ENCODE measurements at regions not wholly inside any gene's neighbourhood (a gene's known extent, or its start where the extent isn't known, plus 50 kb on each side); places are given as distances from the start of the nearest gene placed in this dataset.

- no peak for DNase-seq (ENCODE audit: low read depth in 2 of 2)
Measured at GRCh38 chr17:14815079-14815478, 450.0 kb downstream of the PMP22 start.

GRCh38 chr17:14813649-14814370 is 451.3 kb downstream of the PMP22 start:
- DNase-seq (ENCODE audit: low read depth in 2 of 2), result peak in 1 of 2 donors; percentile 0

GRCh38 chr17:14808425-14808824 is 456.7 kb downstream of the PMP22 start:
- no peak for DNase-seq (ENCODE audit: low read depth in 2 of 2)

- DNase-seq (ENCODE audit: low read depth in 2 of 2), result no peak
Measured at GRCh38 chr17:14805348-14805747, 459.8 kb downstream of the PMP22 start.

- DNase-seq (ENCODE audit: low read depth in 2 of 2), result no peak
Measured at GRCh38 chr17:14803826-14804225, 461.3 kb downstream of the PMP22 start.

GRCh38 chr17:14797801-14798200 is 467.3 kb downstream of the PMP22 start:
- no peak for DNase-seq (ENCODE audit: low read depth in 2 of 2)

GRCh38 chr17:14797021-14797420 is 468.1 kb downstream of the PMP22 start:
- no peak for DNase-seq (ENCODE audit: low read depth in 2 of 2)

- no peak for DNase-seq (ENCODE audit: low read depth in 2 of 2)
Measured at GRCh38 chr17:14794961-14795360, 470.2 kb downstream of the PMP22 start.

- DNase-seq (ENCODE audit: low read depth in 2 of 2), result no peak
Measured at GRCh38 chr17:14793237-14793636, 471.9 kb downstream of the PMP22 start.

- no peak for DNase-seq (ENCODE audit: low read depth in 2 of 2)
Measured at GRCh38 chr17:14792746-14793145, 472.4 kb downstream of the PMP22 start.

GRCh38 chr17:14791221-14791620 is 473.9 kb downstream of the PMP22 start:
- DNase-seq (ENCODE audit: low read depth in 2 of 2), result no peak

GRCh38 chr17:14790521-14790920 is 474.6 kb downstream of the PMP22 start:
- no peak for DNase-seq (ENCODE audit: low read depth in 2 of 2)

GRCh38 chr17:14784997-14785696 is 480.0 kb downstream of the PMP22 start:
- DNase-seq (ENCODE audit: low read depth in 2 of 2), result peak in 1 of 2 donors; percentile 0

GRCh38 chr17:14781123-14781522 is 480.2 kb downstream of the HS3ST3B1 start:
- DNase-seq (ENCODE audit: low read depth in 2 of 2), result no peak

GRCh38 chr17:14780097-14780651 is 479.3 kb downstream of the HS3ST3B1 start:
- no peak for DNase-seq (ENCODE audit: low read depth in 2 of 2)

GRCh38 chr17:14779241-14779640 is 478.4 kb downstream of the HS3ST3B1 start:
- no peak for DNase-seq (ENCODE audit: low read depth in 2 of 2)

- DNase-seq (ENCODE audit: low read depth in 2 of 2), result no peak
Measured at GRCh38 chr17:14777291-14777690, 476.4 kb downstream of the HS3ST3B1 start.

- no peak for DNase-seq (ENCODE audit: low read depth in 2 of 2)
Measured at GRCh38 chr17:14776791-14777190, 475.9 kb downstream of the HS3ST3B1 start.

- DNase-seq (ENCODE audit: low read depth in 2 of 2), result no peak
Measured at GRCh38 chr17:14775731-14776492, 475.0 kb downstream of the HS3ST3B1 start.

- no peak for DNase-seq (ENCODE audit: low read depth in 2 of 2)
Measured at GRCh38 chr17:14774774-14775173, 473.9 kb downstream of the HS3ST3B1 start.

GRCh38 chr17:14772776-14773175 is 471.9 kb downstream of the HS3ST3B1 start:
- no peak for DNase-seq (ENCODE audit: low read depth in 2 of 2)

GRCh38 chr17:14771543-14771942 is 470.7 kb downstream of the HS3ST3B1 start:
- DNase-seq (ENCODE audit: low read depth in 2 of 2), result no peak
